IMR-90 (cell line): ENCODE measurements at regions not wholly inside any gene's neighbourhood (a gene's known extent, or its start where the extent isn't known, plus 50 kb on each side); places are given as distances from the start of the nearest gene placed in this dataset.

Experiments
- ATAC-seq: fragments of 200-7000 bp; cut with Tn5 transposase; 2 replicates; pipeline ENCODE4 v1.9.1; 2020; ENCODE audit warnings: low read depth, mild to moderate bottlenecking, moderate library complexity
- BruUV-seq: library from RNA; stranded (reverse); fragments of 400-500 nt; replicated peaks from 2 replicates; lab custom pipeline; 2021; lab: Mats Ljungman, UMichigan
- CTCF ChIA-PET: fragments of 300-600 bp; formaldehyde crosslinking; extraction: SDS; loops from one replicate; lab custom pipeline; 2021; ENCODE audit warnings: antibody characterized with exemption; lab: Yijun Ruan, JAX
- POLR2A ChIA-PET: fragments of 300-600 bp; sonication (Branson Sonifier 250); formaldehyde crosslinking; loops from one replicate; lab custom pipeline; 2022; ENCODE audit warnings: antibody characterized with exemption; ENCODE audit not compliant: unreplicated experiment; lab: Charles Lee
- DNase-seq: peaks from one replicate; pipeline ENCODE4 v3.0.0; 2013
- H2AFZ ChIP-seq: replicated peaks from 2 replicates; pipeline ENCODE3; 2013; ENCODE audit warnings: low read length, mild to moderate bottlenecking; ENCODE audit not compliant: poor library complexity
- H2AK5ac ChIP-seq: 2 replicates; pipeline ENCODE4 v1.6.1; 2013; ENCODE audit warnings: low read depth, low read length, inconsistent platforms
- H2AK9ac ChIP-seq: replicated peaks from 2 replicates; pipeline ENCODE3; 2013; ENCODE audit warnings: mild to moderate bottlenecking, low read depth, low read length, moderate library complexity; ENCODE audit not compliant: poor library complexity
- H2BK120ac ChIP-seq: 2 replicates; pipeline ENCODE4 v1.6.1; 2013; ENCODE audit warnings: low read depth, low read length, inconsistent platforms
- H2BK15ac ChIP-seq: 3 replicates; pipeline ENCODE4 v1.6.1; 2013; ENCODE audit warnings: low read depth, low read length, inconsistent platforms
- H2BK20ac ChIP-seq: 2 replicates; pipeline ENCODE4 v1.6.1; 2013; ENCODE audit warnings: low read depth, mild to moderate bottlenecking, inconsistent platforms, low read length, moderate library complexity
- H2BK5ac ChIP-seq: 2 replicates; pipeline ENCODE4 v1.6.1; 2013; ENCODE audit warnings: mild to moderate bottlenecking, low read depth, low read length, inconsistent platforms; ENCODE audit not compliant: poor library complexity, severe bottlenecking
- H3K14ac ChIP-seq: replicated peaks from 2 replicates; pipeline ENCODE4 v1.6.1; 2013; ENCODE audit warnings: low read depth, low read length, inconsistent platforms
- H3K18ac ChIP-seq: 2 replicates; pipeline ENCODE4 v1.6.1; 2013; ENCODE audit warnings: low read depth, low read length, control low read depth
- H3K23ac ChIP-seq: 2 replicates; pipeline ENCODE4 v1.6.1; 2013; ENCODE audit warnings: low read depth, low read length, inconsistent platforms
- H3K27ac ChIP-seq: 2 replicates; pipeline ENCODE4 v1.5.1; 2013; ENCODE audit warnings: mild to moderate bottlenecking, control low read depth, low read length; ENCODE audit not compliant: insufficient read depth
- H3K27me3 ChIP-seq: 2 replicates; pipeline ENCODE4 v1.6.1; 2013; ENCODE audit warnings: low read length; ENCODE audit not compliant: control insufficient read depth, insufficient read depth
- H3K36me3 ChIP-seq: 2 replicates; pipeline ENCODE4 v1.6.1; 2013; ENCODE audit warnings: low read length, mixed read lengths; ENCODE audit not compliant: control insufficient read depth, insufficient read depth
- H3K4ac ChIP-seq: 2 replicates; pipeline ENCODE4 v1.6.1; 2013; ENCODE audit warnings: low read depth, low read length, inconsistent platforms
- H3K4me1 ChIP-seq: 2 replicates; pipeline ENCODE4 v1.6.1; 2013; ENCODE audit warnings: low read length, mixed read lengths; ENCODE audit not compliant: control insufficient read depth, insufficient read depth
- H3K4me2 ChIP-seq: 2 replicates; pipeline ENCODE4 v1.6.1; 2013; ENCODE audit warnings: low read depth, mild to moderate bottlenecking, control low read depth, low read length, moderate library complexity
- H3K4me3 ChIP-seq: 2 replicates; pipeline ENCODE4 v1.5.1; 2013; ENCODE audit warnings: low read depth, mild to moderate bottlenecking, control low read depth, low read length, moderate library complexity; ENCODE audit not compliant: insufficient read depth
- H3K56ac ChIP-seq: 2 replicates; pipeline ENCODE4 v1.6.1; 2013; ENCODE audit warnings: low read length, inconsistent platforms; ENCODE audit not compliant: insufficient read depth; ENCODE audit errors: extremely low read depth
- H3K79me1 ChIP-seq, 2 experiments: 2 replicates each; pipeline ENCODE4 v1.6.1; 2013; ENCODE audit warnings: low read length in 2 of 2, inconsistent platforms in 1 of 2, low read depth in 1 of 2
- H3K9ac ChIP-seq: 2 replicates; pipeline ENCODE4 v1.6.1; 2013; ENCODE audit warnings: low read depth, low read length, control low read depth
- H3K9me1 ChIP-seq: 2 replicates; pipeline ENCODE4 v1.6.1; 2013; ENCODE audit warnings: low read length, inconsistent platforms; ENCODE audit not compliant: insufficient read depth
- H3K9me3 ChIP-seq: 2 replicates; pipeline ENCODE4 v1.6.1; 2013; ENCODE audit warnings: low read length; ENCODE audit not compliant: control insufficient read depth, insufficient read depth
- H4K20me1 ChIP-seq: 2 replicates; pipeline ENCODE4 v1.6.1; 2013; ENCODE audit warnings: low read length, inconsistent platforms; ENCODE audit not compliant: insufficient read depth
- H4K5ac ChIP-seq: 2 replicates; pipeline ENCODE4 v1.6.1; 2013; ENCODE audit warnings: mild to moderate bottlenecking, low read depth, low read length, control low read depth
- H4K8ac ChIP-seq, 2 experiments: 2 replicates each; pipeline ENCODE4 v1.6.1; 2013; ENCODE audit warnings: low read depth in 2 of 2, low read length in 2 of 2, control low read depth in 1 of 2, inconsistent platforms in 1 of 2
- H4K91ac ChIP-seq: 2 replicates; pipeline ENCODE4 v1.6.1; 2013; ENCODE audit warnings: low read depth, low read length, inconsistent platforms; ENCODE audit not compliant: insufficient read depth
- CEBPB ChIP-seq: IDR thresholded peaks from 2 replicates; pipeline ENCODE4 v1.6.1; 2012; ENCODE audit warnings: low read depth, low read length, improper control_type of control experiment
- WGBS, 2 experiments: methylation state at CpG; one replicate each; pipeline versions ENCODE4 v1.1.5 to v1.1.7; 2013; ENCODE audit warnings: missing lambda C conversion rate in 2 of 2; ENCODE audit not compliant: insufficient read length in 1 of 2; ENCODE audit errors: extremely low coverage in 2 of 2; 5-methylcytosine and 5-hydroxymethylcytosine counted together
- dilution Hi-C: fragments of 300-500 bp; cut with HindIII; formaldehyde crosslinking; loops from one replicate; pipeline ENCODE4 v1.14.3; 2018; ENCODE audit warnings: low sequenced_read_pairs; ENCODE audit not compliant: unreplicated experiment
- in situ Hi-C: fragments of 300-500 bp; cut with MboI; formaldehyde crosslinking; loops from 3 replicates; pipeline ENCODE4 v1.14.3; 2019; ENCODE audit warnings: low sequenced_read_pairs, inconsistent platforms, mixed read lengths
- intact Hi-C: fragments of 100-400 bp; cut with micrococcal nuclease; formaldehyde crosslinking; loops from 2 replicates; pipeline ENCODE4 v1.10.0; 2022
- TF ChIP-seq, protein P1 (sequence below): conservative IDR thresholded peaks from 2 replicates; pipeline ENCODE4 v1.5.1; 2012; ENCODE audit warnings: mild to moderate bottlenecking, low read depth, low read length, improper control_type of control experiment

DNA sequence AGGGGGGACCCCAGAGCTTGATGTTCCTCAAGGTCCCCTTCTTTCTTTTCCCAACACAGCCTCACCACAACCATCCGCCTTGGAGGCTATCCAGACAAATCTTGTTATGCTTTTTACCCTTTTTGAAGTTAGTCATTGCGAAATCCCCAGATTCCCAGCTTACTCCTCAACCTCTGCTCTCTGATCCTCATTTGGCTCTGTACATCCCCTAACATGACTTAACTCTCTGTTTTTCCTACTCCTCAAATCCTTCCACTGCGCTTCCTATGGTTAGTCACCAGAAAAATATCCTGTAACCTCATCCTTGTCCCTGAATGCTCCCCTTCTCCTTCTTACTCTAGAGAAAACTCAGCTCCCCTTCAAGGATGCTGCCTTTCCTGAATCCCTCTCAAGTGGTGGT is 189.1 kb upstream of the POU3F1 start:
- Histone ChIP-seq H2BK5ac (no peak overlapping the region), H3K36me3 (no peaks in the 10 kb centered on the region)
- POLR2A ChIA-PET = no interaction called here

More for the DNA sequence above, 189.1 kb upstream of the POU3F1 start:
- Histone ChIP-seq H3K27me3 (no peaks in the 10 kb centered on the region; the same call in 1 of the 2 replicates), H3K4me2 (no peak overlapping the region), H3K9me1 (no peaks in the 10 kb centered on the region), H3K18ac (no peak overlapping the region), H2AFZ (no peak overlapping the region), H4K20me1 (no peaks in the 10 kb centered on the region), H2BK120ac (no peak overlapping the region), H3K14ac (no peak overlapping the region), H3K4me1 (no peaks in the 10 kb centered on the region), H4K91ac (no peak overlapping the region), H3K9me3 (no peaks in the 10 kb centered on the region), H3K4ac (no peak overlapping the region), H3K23ac (no peak overlapping the region; the same call in 1 of the 2 replicates), H4K8ac (no peak overlapping the region), H2BK20ac (no peak overlapping the region), H4K5ac (no peak overlapping the region), H2BK15ac (no peak overlapping the region), H3K56ac (no peak overlapping the region), H3K4me3 (no peak overlapping the region), H3K9ac (no peak overlapping the region), H2AK9ac (no peak overlapping the region), H3K79me1 (no peaks in the 10 kb centered on the region), H3K27ac (no peak overlapping the region), H2AK5ac (no peak overlapping the region)
- DNase-seq = peak; percentile 58
- CTCF ChIA-PET = no interaction called here
- intact Hi-C loops = no loop called here
- 25% methylated on average over 2 of the region's 3 CpGs; no CpG with 5 or more reads in 1 of the 2 experiments for WGBS, 2 experiments
- dilution Hi-C loops = no loop called here
- no peak for ATAC-seq
- no TSS peak for BruUV-seq
- TF ChIP-seq, protein P1, sequence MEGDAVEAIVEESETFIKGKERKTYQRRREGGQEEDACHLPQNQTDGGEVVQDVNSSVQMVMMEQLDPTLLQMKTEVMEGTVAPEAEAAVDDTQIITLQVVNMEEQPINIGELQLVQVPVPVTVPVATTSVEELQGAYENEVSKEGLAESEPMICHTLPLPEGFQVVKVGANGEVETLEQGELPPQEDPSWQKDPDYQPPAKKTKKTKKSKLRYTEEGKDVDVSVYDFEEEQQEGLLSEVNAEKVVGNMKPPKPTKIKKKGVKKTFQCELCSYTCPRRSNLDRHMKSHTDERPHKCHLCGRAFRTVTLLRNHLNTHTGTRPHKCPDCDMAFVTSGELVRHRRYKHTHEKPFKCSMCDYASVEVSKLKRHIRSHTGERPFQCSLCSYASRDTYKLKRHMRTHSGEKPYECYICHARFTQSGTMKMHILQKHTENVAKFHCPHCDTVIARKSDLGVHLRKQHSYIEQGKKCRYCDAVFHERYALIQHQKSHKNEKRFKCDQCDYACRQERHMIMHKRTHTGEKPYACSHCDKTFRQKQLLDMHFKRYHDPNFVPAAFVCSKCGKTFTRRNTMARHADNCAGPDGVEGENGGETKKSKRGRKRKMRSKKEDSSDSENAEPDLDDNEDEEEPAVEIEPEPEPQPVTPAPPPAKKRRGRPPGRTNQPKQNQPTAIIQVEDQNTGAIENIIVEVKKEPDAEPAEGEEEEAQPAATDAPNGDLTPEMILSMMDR = no peak
- peak; percentile 88 for TF ChIP-seq CEBPB
- in situ Hi-C loops = no loop called here
